G401 (cell line): ENCODE measurements at regions not wholly inside any gene's neighbourhood (a gene's known extent, or its start where the extent isn't known, plus 50 kb on each side); places are given as distances from the start of the nearest gene placed in this dataset.
"Not testable (repeated sequence)": the region's sequence is repeated elsewhere in the genome, so short reads cannot be mapped to it uniquely, and the experiment has no call there.

ENCODE experiments used
- DNase-seq: peaks from one replicate; pipeline ENCODE4 v3.0.0-alpha.2; 2015; ENCODE audit warnings: low spot score
- in situ Hi-C: cut with HindIII; loops from 2 replicates; pipeline ENCODE4 v1.10.0; 2016; ENCODE audit warnings: low sequenced_read_pairs, mixed read lengths

- in situ Hi-C loops, result no loop called here
- no peak for DNase-seq
These were observed 797.3 kb upstream of the FRG1 start for GRCh38 chr4:189143263-189143952.

- DNase-seq, result no peak
- in situ Hi-C loops, result no loop called here
These were observed 793.4 kb upstream of the FRG1 start for GRCh38 chr4:189147005-189147929.

- in situ Hi-C loops, DNase-seq: not testable (repeated sequence)
These were observed 785.6 kb upstream of the FRG1 start for GRCh38 chr4:189155083-189155482.

GRCh38 chr4:189162073-189162789, 778.4 kb upstream of the FRG1 start:
- DNase-seq, result no peak
- in situ Hi-C loops, result no loop called here

- DNase-seq, result no peak
- in situ Hi-C loops, result no loop called here
These were observed 777.8 kb upstream of the FRG1 start for GRCh38 chr4:189162888-189163287.

GRCh38 chr4:189176002-189176401, 764.7 kb upstream of the FRG1 start:
- no peak for DNase-seq
- in situ Hi-C loops, result no loop called here

- in situ Hi-C loops, result no loop called here
- no peak for DNase-seq
These were observed 763.5 kb upstream of the FRG1 start for GRCh38 chr4:189177130-189177529.

GRCh38 chr4:189178125-189178746, 762.4 kb upstream of the FRG1 start:
- in situ Hi-C loops, result no loop called here
- DNase-seq, result no peak

GRCh38 chr4:189185810-189186432, 754.8 kb upstream of the FRG1 start:
- in situ Hi-C loops, result no loop called here
- no peak for DNase-seq

- DNase-seq, result no peak
- in situ Hi-C loops, result no loop called here
These were observed 753.1 kb upstream of the FRG1 start for GRCh38 chr4:189187531-189188052.

- in situ Hi-C loops, result no loop called here
- no peak for DNase-seq
These were observed 742.0 kb upstream of the FRG1 start for GRCh38 chr4:189198624-189199023.

- DNase-seq, result no peak
- in situ Hi-C loops, result no loop called here
These were observed 740.3 kb upstream of the FRG1 start for GRCh38 chr4:189200353-189200752.

GRCh38 chr4:189202182-189202868, 738.3 kb upstream of the FRG1 start:
- in situ Hi-C loops, result no loop called here
- no peak for DNase-seq

GRCh38 chr4:189202869-189203271, 737.8 kb upstream of the FRG1 start:
- DNase-seq, result no peak
- in situ Hi-C loops, result no loop called here

- in situ Hi-C loops, result no loop called here
- no peak for DNase-seq
These were observed 736.1 kb upstream of the FRG1 start for GRCh38 chr4:189204616-189205015.

GRCh38 chr4:189206953-189207352, 733.7 kb upstream of the FRG1 start:
- DNase-seq, result no peak
- in situ Hi-C loops, result no loop called here

- in situ Hi-C loops, result no loop called here
- DNase-seq, result no peak
These were observed 732.8 kb upstream of the FRG1 start for GRCh38 chr4:189207872-189208271.

GRCh38 chr4:189215574-189215973, 725.1 kb upstream of the FRG1 start:
- in situ Hi-C loops, result no loop called here
- no peak for DNase-seq
